ENCODE measurements at regions not wholly inside any gene's neighbourhood (a gene's known extent, or its start where the extent isn't known, plus 50 kb on each side); places are given as distances from the start of the nearest gene placed in this dataset.

- H3K36me3 ChIP-seq (ENCODE audit: control insufficient read depth, insufficient read depth, low read length): no peaks in the 10 kb centered on the region
- intact Hi-C loops (cut with micrococcal nuclease): no loop called here
- no peak for DNase-seq (ENCODE audit: extremely low read depth in 1 of 4, low spot score in 3 of 4)
- no peak overlapping the region for H2AFZ ChIP-seq (ENCODE audit: low read depth, low read length)
- H3K4me1 ChIP-seq (replicated peaks in 1 of 2; ENCODE audit: control insufficient read depth in 2 of 2, insufficient read depth in 2 of 2, low read length in 2 of 2): no peaks in the 10 kb centered on the region; a peak in 1 of 5 replicates
- H3K9ac ChIP-seq (ENCODE audit: insufficient read depth in 1 of 2, low read depth in 2 of 2, low read length in 2 of 2): no peak overlapping the region
- in situ Hi-C loops (cut with MboI): no loop called here
- 16% methylated on average over 3 of the region's 3 CpGs for WGBS (ENCODE audit: insufficient coverage, low coverage, missing lambda C conversion rate)
- ATAC-seq: no peak
- no peaks in the 10 kb centered on the region for H3K9me1 ChIP-seq (ENCODE audit: control insufficient read depth, insufficient read depth, low read length)
- CTCF ChIA-PET (ENCODE audit: low intra/inter-chr PET ratio): no interaction called here
- H4K20me1 ChIP-seq (replicated peaks; ENCODE audit: control insufficient read depth, insufficient read depth, low read length): no peaks in the 10 kb centered on the region
- FAIRE-seq: no peak
- no peak overlapping the region for H3K27ac ChIP-seq (ENCODE audit: extremely low read depth, low read depth, low read length)
- H3K79me2 ChIP-seq (ENCODE audit: control insufficient read depth, insufficient read depth, low read length): no peaks in the 10 kb centered on the region
- POLR2A ChIA-PET: no interaction called here
- BruUV-seq (replicated peaks): no TSS peak
- H3K4me2 ChIP-seq (ENCODE audit: insufficient read depth, low read length): no peak overlapping the region
- no peak overlapping the region for H3K4me3 ChIP-seq
- peaks cover 7% of the 10 kb centered on the region for H3K9me3 ChIP-seq (replicated peaks; ENCODE audit: control insufficient read depth, insufficient read depth, low read depth, low read length)
- no peaks in the 10 kb centered on the region for H3K27me3 ChIP-seq (ENCODE audit: control insufficient read depth in 2 of 2, insufficient read depth in 2 of 2, low read length in 2 of 2)
- TF ChIP-seq NBN (IDR thresholded peaks at IDR 0.05; ENCODE audit: low read depth): no peak
- no peak for TF ChIP-seq ZNF830 (CRISPR knock-in tag; IDR thresholded peaks at IDR 0.05)
- TF ChIP-seq DLX4 (CRISPR knock-in tag; IDR thresholded peaks at IDR 0.05): no peak
- TF ChIP-seq ZBTB2 (IDR thresholded peaks at IDR 0.05): no peak
- TF ChIP-seq ZNF263 (CRISPR knock-in tag; IDR thresholded peaks at IDR 0.05; ENCODE audit: borderline replicate concordance): no peak
- no peak for TF ChIP-seq CBX5 (IDR thresholded peaks at IDR 0.05; ENCODE audit: borderline replicate concordance, low read depth)
- TF ChIP-seq ARNT (IDR thresholded peaks at IDR 0.05): no peak
- no peak for TF ChIP-seq TFE3 (CRISPR knock-in tag; IDR thresholded peaks at IDR 0.05)
- TF ChIP-seq THRAP3 (IDR thresholded peaks at IDR 0.05; ENCODE audit: borderline replicate concordance): no peak
- no peak for TF ChIP-seq NUFIP1 (IDR thresholded peaks at IDR 0.05; ENCODE audit: partially characterized antibody)
- no peak for TF ChIP-seq PHB (CRISPR knock-in tag; IDR thresholded peaks at IDR 0.05)
- no peak for TF ChIP-seq DEAF1 (CRISPR knock-in tag; IDR thresholded peaks at IDR 0.05)
- no peak for TF ChIP-seq ZBTB12 (CRISPR knock-in tag; IDR thresholded peaks at IDR 0.05)
- TF ChIP-seq ATF4 (CRISPR knock-in tag; IDR thresholded peaks at IDR 0.05): no peak
- no peak for TF ChIP-seq PREB (CRISPR knock-in tag; IDR thresholded peaks at IDR 0.05)
Observed at GRCh38 chr12:75922944-75923642, 108.5 kb downstream of the PHLDA1 start.
